GM12873 (cell line): ENCODE measurements at regions not wholly inside any gene's neighbourhood (a gene's known extent, or its start where the extent isn't known, plus 50 kb on each side); places are given as distances from the start of the nearest gene placed in this dataset.

ENCODE experiments used
- CTCF ChIP-seq: IDR thresholded peaks from 2 replicates; pipeline ENCODE4 v1.5.1; 2012; ENCODE audit warnings: low read depth, mild to moderate bottlenecking, moderate library complexity, low read length, control low read depth; ENCODE audit not compliant: insufficient read depth; ENCODE audit errors: missing control alignments

- no peak for TF ChIP-seq CTCF
These were observed 74.0 kb downstream of the INHBB start for GRCh38 chr2:120419955-120420354.

GRCh38 chr2:120421126-120421829 is 75.3 kb downstream of the INHBB start:
- TF ChIP-seq CTCF: no peak

GRCh38 chr2:120421830-120422175 is 75.9 kb downstream of the INHBB start:
- no peak for TF ChIP-seq CTCF

GRCh38 chr2:120422465-120423160 is 76.7 kb downstream of the INHBB start:
- TF ChIP-seq CTCF: no peak

GRCh38 chr2:120423167-120423943 is 77.4 kb downstream of the INHBB start:
- TF ChIP-seq CTCF: no peak

- no peak for TF ChIP-seq CTCF
These were observed 78.4 kb downstream of the INHBB start for GRCh38 chr2:120424274-120424796.

GRCh38 chr2:120425014-120425413 is 79.1 kb downstream of the INHBB start:
- no peak for TF ChIP-seq CTCF
